NCI-H748 (cell line): ENCODE measurements at regions not wholly inside any gene's neighbourhood (a gene's known extent, or its start where the extent isn't known, plus 50 kb on each side); places are given as distances from the start of the nearest gene placed in this dataset.

Experiments used
- DNase-seq: peaks from one replicate; lab custom pipeline; 2025; ENCODE audit not compliant: unreplicated experiment; lab: John Stamatoyannopoulos, UW

GRCh38 chr18:75131381-75132000 lies 77.4 kb downstream of the PTGR3 start:
- no peak for DNase-seq

GRCh38 chr18:75130591-75131328 lies 78.2 kb downstream of the PTGR3 start:
- no peak for DNase-seq

DNA sequence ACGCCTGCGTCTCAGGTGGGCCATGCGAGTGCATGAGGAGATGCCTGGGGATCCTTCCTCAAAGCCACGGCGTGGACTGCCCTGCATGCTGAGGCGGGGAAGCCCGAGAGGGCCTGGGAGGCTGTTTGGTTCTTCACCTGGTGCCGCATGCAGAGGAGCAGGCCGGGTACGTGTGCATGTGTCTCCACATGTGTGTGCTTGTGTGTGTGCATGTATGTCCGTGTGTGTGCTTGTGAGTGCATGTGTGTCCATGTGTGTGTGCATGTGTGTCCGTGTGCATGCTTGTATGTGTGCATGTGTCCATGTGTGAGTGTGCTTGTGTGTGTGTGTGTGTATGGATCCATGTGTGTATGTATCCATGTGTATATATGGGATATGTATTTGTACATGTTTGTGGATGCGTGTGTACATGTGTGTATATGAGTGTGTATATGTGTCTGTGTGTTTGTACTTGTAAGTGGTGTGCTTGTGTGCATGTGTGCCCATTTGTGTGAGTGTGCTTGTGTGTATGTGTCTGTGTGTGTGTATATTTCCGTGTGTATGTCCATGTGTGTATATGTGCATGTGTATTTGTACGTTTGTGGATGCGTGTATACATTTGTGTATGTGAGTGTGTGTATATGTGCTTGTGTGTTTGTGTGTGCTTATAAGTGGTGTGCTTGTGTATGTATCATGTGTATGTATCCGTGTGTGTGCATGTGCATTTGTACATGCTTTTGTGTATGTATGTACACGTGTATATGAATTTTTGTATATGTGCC lies 79.0 kb downstream of the PTGR3 start:
- DNase-seq, result no peak

DNA sequence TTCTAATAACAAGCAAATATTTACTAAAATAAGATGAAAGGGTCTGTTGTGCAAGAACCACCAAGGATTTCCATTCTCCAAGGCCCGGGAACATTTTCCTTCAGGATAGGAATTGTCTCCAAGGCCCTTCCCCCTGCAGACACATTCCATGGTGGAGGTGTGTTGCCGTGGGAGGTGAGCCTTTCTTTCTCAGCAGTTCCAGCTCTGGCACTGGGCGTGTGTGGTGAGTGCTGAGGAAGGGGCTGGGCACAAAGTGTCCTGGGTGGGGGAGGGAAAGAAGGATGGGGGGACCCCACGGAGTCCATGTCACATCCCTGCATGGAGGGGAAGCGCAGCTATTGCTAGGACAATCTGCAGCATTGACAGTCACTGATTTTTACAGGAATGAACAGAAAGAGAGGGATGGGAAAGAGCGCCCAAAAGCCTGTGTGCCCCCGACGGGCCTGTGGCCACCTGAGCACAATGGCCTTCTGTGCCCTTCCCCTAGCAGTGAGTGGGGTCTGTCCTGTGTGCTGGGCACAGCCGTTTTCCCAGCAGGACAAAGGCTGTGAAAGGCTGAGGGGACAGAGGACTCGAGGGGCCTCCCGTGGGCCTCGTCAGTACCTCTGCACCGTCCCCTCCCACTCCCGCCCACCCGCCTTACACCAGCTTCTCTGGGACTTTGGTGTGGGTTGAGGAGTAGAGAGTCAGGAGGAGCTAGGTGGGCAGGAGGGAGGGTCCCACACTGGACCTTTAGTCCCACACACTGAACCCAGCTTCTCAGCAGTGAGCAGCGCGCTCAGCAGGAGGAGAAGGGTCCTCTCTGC lies 79.8 kb downstream of the PTGR3 start:
- no peak for DNase-seq

DNA sequence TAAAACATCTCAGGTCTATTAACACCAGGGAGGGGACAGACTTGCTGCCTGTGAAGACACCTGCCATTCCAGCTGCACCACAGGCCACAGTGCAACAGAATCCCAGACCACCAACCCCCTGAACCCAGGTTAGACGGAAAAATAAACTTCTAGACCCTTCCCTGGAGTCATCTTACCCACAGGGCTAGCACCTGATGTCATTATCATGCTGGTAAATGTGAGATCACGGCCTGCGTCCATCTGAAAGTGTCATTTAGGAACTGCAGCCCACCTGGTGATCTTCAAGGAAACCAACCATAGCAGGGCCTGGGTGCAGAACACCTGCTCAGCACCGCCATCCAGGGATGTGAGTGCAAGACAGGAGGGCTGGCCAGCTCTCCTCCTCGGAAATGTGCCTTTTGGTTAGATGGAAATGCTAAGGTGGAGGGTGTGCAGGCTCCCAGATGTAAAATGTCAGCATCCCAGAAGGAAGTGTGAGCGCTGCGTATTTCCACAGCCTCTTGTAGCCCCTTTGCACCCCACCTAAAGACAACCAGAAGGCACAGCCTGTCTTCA lies 80.8 kb downstream of the PTGR3 start:
- DNase-seq, result no peak

DNA sequence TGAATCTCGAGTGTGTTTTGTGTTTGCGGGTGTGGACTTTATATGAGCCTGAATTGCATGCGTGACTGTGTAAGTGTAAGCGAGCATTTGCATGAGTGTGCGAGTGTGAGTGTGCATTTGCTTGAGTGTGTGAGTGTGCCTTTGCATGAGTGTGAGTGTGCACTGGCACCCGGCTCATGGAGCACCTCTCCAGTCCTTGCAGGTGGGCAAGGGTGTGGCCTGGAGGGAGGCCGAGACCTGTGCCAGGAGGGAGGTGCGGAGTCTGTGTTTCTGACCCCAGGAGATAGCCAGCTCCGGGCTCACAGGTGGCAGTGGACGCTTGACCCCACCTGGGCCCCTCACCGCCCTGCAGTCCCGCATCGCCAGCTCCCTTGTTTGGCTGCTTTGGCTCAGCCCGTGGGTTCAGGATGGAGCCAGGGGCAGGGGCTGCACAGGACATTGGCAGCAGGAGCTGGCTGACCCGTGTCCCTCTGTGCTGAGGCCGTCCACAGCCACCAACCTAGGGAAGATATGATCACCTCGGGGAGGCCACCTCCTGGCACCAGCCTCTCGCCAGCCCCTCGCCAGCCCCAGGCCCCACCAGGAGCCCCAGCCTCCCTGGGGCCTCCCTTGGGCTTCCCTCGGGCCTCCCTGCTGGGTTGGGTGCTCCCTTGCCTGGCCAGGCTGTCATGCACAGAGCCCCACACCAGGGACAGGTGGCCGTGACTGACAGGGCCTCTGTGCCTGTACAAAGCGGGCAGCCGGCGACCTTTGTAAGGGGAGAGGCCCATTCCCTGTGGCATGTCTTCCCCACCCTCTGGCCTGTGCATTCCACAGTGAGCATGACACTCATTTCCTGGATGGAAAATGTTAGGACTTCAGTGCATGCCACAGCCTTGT lies 81.6 kb downstream of the PTGR3 start:
- DNase-seq, result no peak

- no peak for DNase-seq
Observed at GRCh38 chr18:75125382-75126331, 83.3 kb downstream of the PTGR3 start.

DNA sequence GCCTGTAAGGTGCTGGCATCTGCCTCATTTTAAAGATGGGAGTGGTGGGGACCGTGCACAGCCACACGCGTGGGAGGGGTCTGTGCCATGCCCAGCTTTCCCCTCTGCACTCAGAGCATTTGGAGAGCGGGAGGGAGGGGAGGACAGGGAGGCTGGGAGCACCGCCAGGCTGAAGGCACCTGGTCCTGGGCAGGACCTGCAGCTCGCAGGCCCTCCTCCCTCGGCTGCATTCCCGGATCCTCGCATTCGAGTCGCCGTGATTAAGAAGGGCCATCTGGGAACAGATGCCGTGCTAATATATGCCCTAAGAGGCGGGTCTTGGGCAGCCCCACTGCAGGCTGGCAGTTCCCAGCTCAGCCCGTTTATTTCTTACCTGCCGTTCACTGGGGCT lies 84.0 kb downstream of the PTGR3 start:
- no peak for DNase-seq

- DNase-seq, result no peak
Observed at GRCh38 chr18:75124551-75124950, 84.4 kb downstream of the PTGR3 start.

- peak; percentile 35 for DNase-seq
Observed at GRCh38 chr18:75123113-75123512, 85.8 kb downstream of the PTGR3 start.

- DNase-seq, result no peak
Observed at GRCh38 chr18:75122334-75122958, 86.5 kb downstream of the PTGR3 start.

DNA sequence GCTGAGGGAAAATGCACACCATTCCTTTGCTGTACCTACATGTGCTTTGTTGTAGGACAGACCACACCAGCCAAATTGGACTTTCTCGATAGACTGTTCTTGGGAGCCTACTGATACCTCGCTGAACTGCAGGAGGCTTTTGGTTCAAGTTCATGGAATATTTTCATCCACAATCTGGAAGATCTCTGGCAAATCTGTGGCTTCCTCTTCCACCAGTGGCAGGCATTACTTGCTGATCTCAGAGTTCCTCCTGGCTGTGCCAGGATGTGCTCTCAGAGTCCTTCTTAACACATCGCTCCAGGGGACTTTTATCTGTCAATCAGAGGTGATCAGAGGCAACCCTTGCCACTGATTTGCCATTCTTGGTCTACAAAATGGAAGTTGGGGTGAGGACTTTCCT lies 87.7 kb downstream of the PTGR3 start:
- DNase-seq, result no peak

GRCh38 chr18:75120521-75120920 lies 88.4 kb downstream of the PTGR3 start:
- peak; percentile 43 for DNase-seq

GRCh38 chr18:75116809-75117208 lies 92.1 kb downstream of the PTGR3 start:
- DNase-seq, result no peak

DNA sequence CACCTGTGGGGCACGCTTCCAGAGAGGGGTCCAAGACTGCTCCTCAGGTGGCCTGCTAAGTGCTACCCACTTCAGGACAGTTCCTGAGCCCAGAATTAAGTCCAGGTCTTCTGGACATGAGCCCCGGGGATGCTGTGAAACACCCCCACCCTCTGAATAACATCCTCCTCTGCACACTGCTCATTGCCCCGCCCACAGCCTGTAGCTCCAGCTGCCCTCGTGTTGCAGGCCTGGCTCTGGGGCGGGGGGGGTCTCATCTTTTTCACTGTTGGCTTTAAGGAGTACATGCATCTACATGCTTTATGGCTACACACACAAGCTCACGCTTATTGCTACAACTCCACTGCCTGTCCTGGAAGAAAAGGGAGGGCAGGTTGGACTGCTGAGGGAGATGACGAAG lies 92.8 kb downstream of the PTGR3 start:
- no peak for DNase-seq

GRCh38 chr18:75115514-75115913 lies 93.4 kb downstream of the PTGR3 start:
- DNase-seq, result no peak
